K562 (cell line): ENCODE measurements at regions not wholly inside any gene's neighbourhood (a gene's known extent, or its start where the extent isn't known, plus 50 kb on each side); places are given as distances from the start of the nearest gene placed in this dataset.

Source experiments
- ATAC-seq: fragments of 200-7000 bp; cut with Tn5 transposase; 3 replicates; pipeline ENCODE4 v1.9.1; 2020; ENCODE audit warnings: moderate library complexity
- BruUV-seq: library from RNA; stranded (reverse); fragments of 400-500 nt; replicated peaks from 2 replicates; lab custom pipeline; 2021; lab: Mats Ljungman, UMichigan
- CTCF ChIA-PET: fragments of 300-600 bp; formaldehyde crosslinking; extraction: SDS; loops from one replicate; lab custom pipeline; 2021; ENCODE audit warnings: low intra/inter-chr PET ratio; lab: Yijun Ruan, JAX
- POLR2A ChIA-PET: fragments of 300-600, 350-650 bp; sonication (Branson Sonifier 250); formaldehyde crosslinking; extraction: SDS; loops from one replicate; lab custom pipeline; 2021; ENCODE audit warnings: antibody characterized with exemption, inconsistent platforms; lab: Yijun Ruan, JAX
- DNase-seq, 4 experiments: peaks; one replicate each; pipeline versions ENCODE4 v3.0.0 to v3.0.0-alpha.2; 2011 to 2018; ENCODE audit warnings: low spot score in 3 of 4, mixed read lengths in 3 of 4; ENCODE audit errors: extremely low read depth in 1 of 4
- FAIRE-seq: peaks from 2 replicates; lab custom pipeline; 2011; peaks lifted over from hg19 to GRCh38; lab: Jason Lieb, UNC
- H2AFZ ChIP-seq: 2 replicates; pipeline ENCODE4 v1.6.0; 2011; ENCODE audit warnings: low read depth, low read length, control low read depth, inconsistent platforms
- H3K27ac ChIP-seq: fragments of 200-600 bp; 3 replicates; pipeline ENCODE4 v1.8.0; 2011; ENCODE audit warnings: low read depth, mild to moderate bottlenecking, control low read depth, inconsistent platforms, low read length, moderate library complexity, mixed read lengths; ENCODE audit errors: extremely low read depth
- H3K27me3 ChIP-seq, 2 experiments: fragments of 300-600 bp in 1 of 2; 2 replicates in 1 of 2; 3 replicates in 1 of 2; pipeline versions ENCODE4 v1.6.0 to v1.8.0; 2011; ENCODE audit warnings: inconsistent platforms in 2 of 2, low read length in 2 of 2, mild to moderate bottlenecking in 1 of 2, mixed read lengths in 1 of 2, moderate library complexity in 1 of 2; ENCODE audit not compliant: control insufficient read depth in 2 of 2, insufficient read depth in 2 of 2
- H3K36me3 ChIP-seq: fragments of 300-600 bp; 3 replicates; pipeline ENCODE4 v1.8.0; 2011; ENCODE audit warnings: mild to moderate bottlenecking, low read length, inconsistent platforms; ENCODE audit not compliant: control insufficient read depth, insufficient read depth
- H3K4me1 ChIP-seq, 2 experiments: fragments of 200-600 bp in 1 of 2; replicated peaks in 1 of 2; 2 replicates in 1 of 2; 3 replicates in 1 of 2; pipeline versions ENCODE4 v1.5.1 to v1.8.0; 2011; ENCODE audit warnings: inconsistent platforms in 2 of 2, low read length in 2 of 2, mild to moderate bottlenecking in 1 of 2, mixed read lengths in 1 of 2, moderate library complexity in 1 of 2; ENCODE audit not compliant: control insufficient read depth in 2 of 2, insufficient read depth in 2 of 2
- H3K4me2 ChIP-seq: 2 replicates; pipeline ENCODE4 v1.6.1; 2011; ENCODE audit warnings: low read length, control low read depth, inconsistent platforms, mixed read lengths; ENCODE audit not compliant: insufficient read depth
- H3K4me3 ChIP-seq: fragments of 200-600 bp; sonication (generic), shearing (Covaris generic); 2 replicates; pipeline ENCODE4 v1.5.1; 2016; ENCODE audit warnings: control low read depth, inconsistent platforms
- H3K79me2 ChIP-seq: fragments of 200-600 bp; 3 replicates; pipeline ENCODE4 v1.8.0; 2011; ENCODE audit warnings: low read length, inconsistent platforms; ENCODE audit not compliant: control insufficient read depth, insufficient read depth
- H3K9ac ChIP-seq, 2 experiments: 2 replicates each; pipeline versions ENCODE4 v1.6.0 to v1.6.1; 2011; ENCODE audit warnings: low read depth in 2 of 2, low read length in 2 of 2, control low read depth in 1 of 2, inconsistent platforms in 1 of 2, mild to moderate bottlenecking in 1 of 2, mixed read lengths in 1 of 2; ENCODE audit not compliant: insufficient read depth in 1 of 2
- H3K9me1 ChIP-seq: one replicate; pipeline ENCODE4 v1.6.0; 2011; ENCODE audit warnings: inconsistent platforms, mild to moderate bottlenecking, low read length, moderate library complexity; ENCODE audit not compliant: control insufficient read depth, insufficient read depth
- H3K9me3 ChIP-seq: replicated peaks from 2 replicates; pipeline ENCODE4 v1.5.1; 2011; ENCODE audit warnings: low read depth, low read length, inconsistent platforms; ENCODE audit not compliant: control insufficient read depth, insufficient read depth
- H4K20me1 ChIP-seq: replicated peaks from 2 replicates; pipeline ENCODE4 v1.6.1; 2011; ENCODE audit warnings: low read length, inconsistent platforms, mixed read lengths; ENCODE audit not compliant: control insufficient read depth, insufficient read depth
- ARNT ChIP-seq, 2 experiments: fragments of 450-650 bp; IDR thresholded peaks; 2 replicates each; pipeline ENCODE4 v1.6.1; 2016; ENCODE audit warnings: mild to moderate bottlenecking in 1 of 2
- BHLHE40 ChIP-seq: IDR thresholded peaks from 2 replicates; pipeline ENCODE4 v1.6.1; 2011; ENCODE audit warnings: low read length, improper control_type of control experiment
- CCAR2 ChIP-seq: fragments of 200-400 bp; formaldehyde crosslinking; IDR thresholded peaks from 2 replicates; pipeline ENCODE4 v1.6.1; 2017; ENCODE audit warnings: mild to moderate bottlenecking, low read depth, low read length
- DDX20 ChIP-seq: fragments of 450-650 bp; IDR thresholded peaks from 2 replicates; pipeline ENCODE4 v1.6.1; 2016; ENCODE audit warnings: missing genetic modification characterization, low read depth, mild to moderate bottlenecking, missing compliant biosample characterization, moderate library complexity
- FOXJ3 ChIP-seq: sonication (generic); formaldehyde crosslinking; IDR thresholded peaks from 2 replicates; pipeline ENCODE4 v1.4.0; 2020; ENCODE audit warnings: mild to moderate bottlenecking, missing genetic modification reagents
- HNRNPH1 ChIP-seq: fragments of 200-400 bp; formaldehyde crosslinking; optimal IDR thresholded peaks from 2 replicates; pipeline ENCODE3; 2017; ENCODE audit warnings: low read depth, mild to moderate bottlenecking, low read length, moderate library complexity
- KDM1A ChIP-seq, 2 experiments: fragments of 450-650 bp; IDR thresholded peaks; 2 replicates each; pipeline ENCODE4 v1.6.1; 2016; ENCODE audit warnings: mild to moderate bottlenecking in 2 of 2
- KDM4B ChIP-seq, 2 experiments: fragments of 450-650 bp in 1 of 2; sonication (generic) in 1 of 2; IDR thresholded peaks; 2 replicates each; pipeline ENCODE4 v1.6.1; 2016 to 2017; ENCODE audit warnings: borderline replicate concordance in 2 of 2, antibody characterized with exemption in 1 of 2, low read depth in 1 of 2, mild to moderate bottlenecking in 1 of 2
- NCOR1 ChIP-seq: fragments of 450-650 bp; IDR thresholded peaks from 2 replicates; pipeline ENCODE4 v1.6.1; 2016; ENCODE audit warnings: mild to moderate bottlenecking, moderate library complexity
- RUNX1 ChIP-seq: sonication (generic); IDR thresholded peaks from 2 replicates; pipeline ENCODE4 v1.6.1; 2016; ENCODE audit warnings: antibody characterized with exemption, low read depth
- SETDB1 ChIP-seq: IDR thresholded peaks from one replicate; pipeline ENCODE4 v1.6.1; 2012; ENCODE audit warnings: low read length, control low read depth, inconsistent platforms
- SMC3 ChIP-seq: conservative IDR thresholded peaks from 2 replicates; pipeline ENCODE4 v1.6.1; 2011; ENCODE audit warnings: low read depth, low read length, improper control_type of control experiment; ENCODE audit not compliant: insufficient read depth
- SNAPC5 ChIP-seq: fragments of 250-450 bp; sonication (Bioruptor Pico); IDR thresholded peaks from 2 replicates; pipeline ENCODE4 v1.8.0; 2021; ENCODE audit warnings: moderate library complexity, mild to moderate bottlenecking, inconsistent platforms
- TAF1 ChIP-seq: IDR thresholded peaks from 2 replicates; pipeline ENCODE4 v1.6.1; 2011; ENCODE audit warnings: mild to moderate bottlenecking, low read length, moderate library complexity; ENCODE audit not compliant: insufficient read depth, control insufficient read depth, severe bottlenecking; ENCODE audit errors: extremely low read depth
- XRCC5 ChIP-seq: fragments of 200-400 bp; formaldehyde crosslinking; IDR thresholded peaks from 2 replicates; pipeline ENCODE4 v1.6.1; 2017; ENCODE audit warnings: low read depth, mild to moderate bottlenecking, low read length
- ZNF347 ChIP-seq: fragments of 450-650 bp; formaldehyde crosslinking; IDR thresholded peaks from 2 replicates; pipeline ENCODE4 v1.4.0; 2020; ENCODE audit warnings: low read depth, mild to moderate bottlenecking, moderate library complexity
- ZNF408 ChIP-seq: fragments of 250-450 bp; sonication (Bioruptor Pico); IDR thresholded peaks from 2 replicates; pipeline ENCODE4 v1.4.0; 2020; ENCODE audit warnings: low read depth, mild to moderate bottlenecking, moderate library complexity
- ZNF75A ChIP-seq: fragments of 450-650 bp; formaldehyde crosslinking; IDR thresholded peaks from 2 replicates; pipeline ENCODE4 v1.4.0; 2020; ENCODE audit warnings: mild to moderate bottlenecking
- WGBS: fragments of 100-300 bp; shearing (Covaris generic); methylation state at CpG from one replicate; pipeline ENCODE4 v1.1.6; 2016; ENCODE audit warnings: low coverage, mixed read lengths; ENCODE audit not compliant: insufficient coverage; ENCODE audit errors: missing lambda C conversion rate; 5-methylcytosine and 5-hydroxymethylcytosine counted together
- in situ Hi-C: fragments of 300-500 bp; cut with MboI; formaldehyde crosslinking; loops from 4 replicates; pipeline ENCODE4 v1.15.0; 2018; ENCODE audit warnings: inconsistent platforms, mixed read lengths
- intact Hi-C: fragments of 100-400 bp; cut with micrococcal nuclease; formaldehyde crosslinking; loops from 2 replicates; pipeline ENCODE4 v1.14.2; 2022

GRCh38 chr6:127051571-127052260 lies 66.8 kb upstream of the RSPO3 start:
- intact Hi-C loops (no loop called here), in situ Hi-C loops (no loop called here)
- Histone ChIP-seq H2AFZ (no peak overlapping the region), H3K9ac (no peak overlapping the region), H3K27ac (no peak overlapping the region), H3K4me1 (no peaks in the 10 kb centered on the region), H3K79me2 (no peaks in the 10 kb centered on the region)
- ATAC-seq: no peak
- no peak for TF ChIP-seq SMC3
- no peak for TF ChIP-seq KDM1A (IDR thresholded peaks at IDR 0.05)
- TF ChIP-seq DDX20 (tag): no peak
- TF ChIP-seq, all 486 proteins: peak for 0
- BruUV-seq: no TSS peak
- H3K36me3 ChIP-seq: no peaks in the 10 kb centered on the region
- CTCF ChIA-PET: no interaction called here
- DNase-seq: no peak
- no peak for FAIRE-seq
- H3K27me3 ChIP-seq: no peaks in the 10 kb centered on the region
- POLR2A ChIA-PET: no interaction called here
- H3K4me3 ChIP-seq: no peak overlapping the region
- H4K20me1 ChIP-seq: no peaks in the 10 kb centered on the region
- no peak overlapping the region for H3K4me2 ChIP-seq
- H3K9me3 ChIP-seq: no peaks in the 10 kb centered on the region
- H3K9me1 ChIP-seq: no peaks in the 10 kb centered on the region

GRCh38 chr6:127053032-127053874 lies 65.2 kb upstream of the RSPO3 start:
- Histone ChIP-seq H3K9me1 (no peaks in the 10 kb centered on the region), H3K36me3 (no peaks in the 10 kb centered on the region), H3K9me3 (no peaks in the 10 kb centered on the region), H4K20me1 (no peaks in the 10 kb centered on the region), H3K9ac (no peak overlapping the region), H3K4me2 (no peak overlapping the region), H2AFZ (no peak overlapping the region), H3K27me3 (no peaks in the 10 kb centered on the region), H3K79me2 (no peaks in the 10 kb centered on the region), H3K4me1 (no peaks in the 10 kb centered on the region), H3K27ac (no peak overlapping the region), H3K4me3 (no peak overlapping the region)
- no peak for DNase-seq
- 0% methylated on average over 2 of the region's 2 CpGs for WGBS
- no peak for FAIRE-seq
- ATAC-seq: no peak
- no TSS peak for BruUV-seq
- intact Hi-C loops: no loop called here
- in situ Hi-C loops: no loop called here
- ChIA-PET POLR2A (no interaction called here), CTCF (no interaction called here)
- TF ChIP-seq SNAPC5 (CRISPR knock-in tag): no peak
- TF ChIP-seq ZNF75A (CRISPR knock-in tag): no peak
- no peak for TF ChIP-seq TAF1
- no peak for TF ChIP-seq FOXJ3 (CRISPR knock-in tag)
- no peak for TF ChIP-seq XRCC5
- TF ChIP-seq KDM4B (IDR thresholded peaks at IDR 0.05; ENCODE audit: borderline replicate concordance in 2 of 2, low read depth in 1 of 2): no peak
- TF ChIP-seq SETDB1: no peak
- no peak for TF ChIP-seq HNRNPH1
- TF ChIP-seq NCOR1: no peak
- no peak for TF ChIP-seq ARNT (IDR thresholded peaks at IDR 0.05)
- no peak for TF ChIP-seq BHLHE40
- no peak for TF ChIP-seq ZNF347 (CRISPR knock-in tag)
- no peak for TF ChIP-seq RUNX1
- no peak for TF ChIP-seq ZNF408
- no peak for TF ChIP-seq CCAR2
